Amygdala (tissue), 56 donors: ENCODE measurements at regions not wholly inside any gene's neighbourhood (a gene's known extent, or its start where the extent isn't known, plus 50 kb on each side); places are given as distances from the start of the nearest gene placed in this dataset.
"Not testable (repeated sequence)": the region's sequence is repeated elsewhere in the genome, so short reads cannot be mapped to it uniquely, and the experiment has no call there.

ENCODE experiments used
- DNase-seq, 56 donors: peaks; one replicate each; lab custom pipeline; 2025; lab: John Stamatoyannopoulos, UW

GRCh38 chr11:92462821-92463220 is 238.2 kb downstream of the FAT3 start:
- no peak for DNase-seq

DNA sequence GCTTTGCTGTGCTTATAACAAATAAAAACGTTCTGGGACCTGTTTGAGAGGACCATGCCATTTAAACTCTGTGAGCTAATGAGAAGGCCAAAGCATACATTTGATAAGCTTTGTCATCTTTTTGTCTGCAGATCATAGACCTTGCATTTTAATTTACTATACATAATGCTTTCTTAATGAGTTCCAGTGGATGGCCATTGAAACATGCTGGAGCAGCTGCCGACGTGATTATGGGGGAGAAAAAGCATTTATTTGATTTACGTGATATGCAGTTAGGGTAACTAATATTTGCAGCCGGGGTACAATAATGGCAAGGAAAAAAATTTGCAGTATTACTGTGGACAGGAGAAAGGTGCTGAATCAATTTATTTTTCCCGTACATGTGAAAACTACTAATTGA is 240.2 kb downstream of the FAT3 start:
- DNase-seq: no peak

DNA sequence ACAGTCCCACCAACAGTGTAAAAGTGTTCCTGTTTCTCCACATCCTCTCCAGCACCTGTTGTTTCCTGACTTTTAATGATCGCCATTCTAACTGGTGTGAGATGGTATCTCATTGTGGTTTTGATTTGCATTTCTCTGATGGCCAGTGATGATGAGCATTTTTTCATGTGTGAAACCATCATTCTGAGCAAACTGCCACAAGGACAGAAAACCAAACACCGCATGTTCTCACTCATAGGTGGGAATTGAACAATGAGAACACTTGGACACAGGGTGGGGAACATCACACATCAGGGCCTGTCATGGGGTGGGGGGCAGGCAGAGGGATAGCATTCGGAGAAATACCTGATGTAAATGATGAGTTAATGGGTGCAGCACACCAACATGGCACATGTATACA is 240.8 kb downstream of the FAT3 start:
- not testable (repeated sequence) for DNase-seq

GRCh38 chr11:92473736-92474135 is 249.1 kb downstream of the FAT3 start:
- DNase-seq: no peak

GRCh38 chr11:92475316-92475715 is 250.7 kb downstream of the FAT3 start:
- no peak for DNase-seq

DNA sequence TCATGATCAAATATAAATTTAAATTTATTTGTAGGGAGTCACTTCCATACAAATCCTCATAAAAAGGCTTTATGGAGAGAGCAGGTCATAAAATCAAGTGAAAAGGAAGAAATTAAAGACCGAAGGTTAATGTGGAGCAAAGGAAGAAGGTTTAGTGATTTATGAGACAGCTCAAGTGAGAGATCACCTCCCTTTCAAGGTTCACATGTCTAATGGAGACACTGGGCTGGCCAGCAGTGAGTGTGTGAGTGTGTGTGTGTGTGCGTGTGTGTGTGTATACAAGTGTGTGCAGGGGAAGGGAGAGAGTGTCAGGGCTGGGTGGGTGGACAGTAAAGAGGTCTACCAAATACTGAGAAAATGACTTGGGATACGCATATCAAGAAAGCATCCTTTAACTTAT is 251.2 kb downstream of the FAT3 start:
- DNase-seq: no peak

GRCh38 chr11:92477686-92478085 is 253.1 kb downstream of the FAT3 start:
- DNase-seq: no peak

DNA sequence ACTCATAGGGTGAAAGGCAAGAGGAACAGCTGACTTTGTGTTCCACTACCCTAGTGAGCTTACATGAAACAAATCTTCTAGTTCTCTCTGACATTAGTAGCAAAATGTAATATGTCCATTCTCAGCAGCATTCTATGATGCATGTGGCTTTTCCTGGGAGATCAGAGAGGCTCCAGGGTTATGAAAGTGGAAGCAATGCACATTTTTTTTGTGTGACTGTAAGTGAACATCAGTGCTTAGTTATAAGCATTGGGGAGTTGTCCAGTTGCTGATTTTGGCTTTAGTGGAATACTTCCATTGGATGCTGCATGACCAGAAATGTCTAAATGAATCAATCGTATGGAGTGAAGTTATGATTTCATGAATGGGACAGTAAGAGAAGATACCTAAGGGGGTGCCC is 255.9 kb downstream of the FAT3 start:
- no peak for DNase-seq

GRCh38 chr11:92482492-92483060 is 258.0 kb downstream of the FAT3 start:
- DNase-seq: no peak

GRCh38 chr11:92484570-92484969 is 260.0 kb downstream of the FAT3 start:
- DNase-seq: no peak

GRCh38 chr11:92489826-92490399 is 265.3 kb downstream of the FAT3 start:
- DNase-seq: no peak

GRCh38 chr11:92492372-92492771 is 267.8 kb downstream of the FAT3 start:
- no peak for DNase-seq

GRCh38 chr11:92495107-92495793 is 270.6 kb downstream of the FAT3 start:
- DNase-seq: no peak

DNA sequence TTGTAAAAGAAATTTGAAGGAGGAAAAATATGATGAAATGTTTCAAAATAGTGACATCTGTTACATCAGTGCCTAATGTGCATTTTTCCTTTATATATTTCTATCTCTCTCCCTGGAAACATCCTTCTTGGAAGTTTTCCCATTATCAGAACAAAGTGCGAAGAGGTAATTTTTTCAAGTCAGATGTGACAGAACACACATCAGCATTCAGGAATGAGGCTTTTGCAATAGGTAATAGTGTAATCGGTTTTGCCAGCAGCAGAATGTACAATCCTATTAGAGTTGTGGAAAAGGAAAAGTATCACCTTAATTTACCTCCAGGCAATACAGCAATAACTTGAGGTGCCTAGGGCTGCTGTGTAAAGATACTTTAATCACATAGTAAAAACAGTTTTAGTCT is 275.8 kb downstream of the FAT3 start:
- DNase-seq: no peak

- DNase-seq: no peak
Observed at GRCh38 chr11:92501066-92501739, 276.6 kb downstream of the FAT3 start.

DNA sequence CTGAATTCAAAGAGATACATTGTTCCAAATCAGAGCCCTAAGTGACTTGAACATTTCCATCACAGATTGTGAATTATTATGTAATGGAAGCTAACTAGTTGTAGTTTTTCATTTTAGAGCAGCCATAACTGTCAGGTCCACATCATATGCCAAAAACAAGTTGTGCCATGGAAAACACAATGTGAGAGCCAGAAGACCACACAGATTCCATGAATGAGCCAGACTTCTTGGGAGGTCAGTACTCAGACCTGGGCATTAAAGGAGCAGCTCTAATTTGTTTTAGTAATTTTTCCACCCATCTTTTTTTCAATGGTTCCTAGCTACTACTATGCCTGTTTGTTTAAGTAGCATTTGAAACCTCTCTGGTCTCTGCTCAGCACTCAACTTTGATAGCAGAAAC is 279.4 kb downstream of the FAT3 start:
- DNase-seq: no peak

GRCh38 chr11:92504534-92504933 is 279.9 kb downstream of the FAT3 start:
- no peak for DNase-seq

- no peak for DNase-seq
Observed at GRCh38 chr11:92505689-92506088, 281.1 kb downstream of the FAT3 start.

DNA sequence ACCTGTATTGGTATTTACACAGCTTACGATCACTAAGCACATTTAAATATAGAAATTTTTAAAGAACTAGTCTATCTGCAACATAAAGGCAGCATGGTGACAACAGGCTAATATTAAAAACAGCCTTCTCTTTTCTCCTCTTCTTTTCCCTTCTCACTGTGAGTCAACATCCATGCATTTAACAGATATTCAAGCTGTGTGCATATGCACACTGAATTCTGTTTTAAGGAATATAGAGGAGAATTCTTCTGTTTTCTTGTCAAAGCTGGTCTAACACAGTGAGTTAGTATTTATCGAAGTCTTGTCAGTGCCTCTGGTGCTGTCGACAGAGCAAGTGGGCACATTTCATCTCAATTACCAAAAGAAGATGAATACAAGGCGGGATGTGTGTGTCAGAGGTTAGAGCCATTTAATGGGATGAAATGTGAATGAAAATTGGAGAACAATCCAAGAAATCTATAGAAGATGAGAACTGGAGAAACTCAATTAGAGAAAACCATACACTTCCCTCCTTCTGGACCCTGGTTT is 282.3 kb downstream of the FAT3 start:
- no peak for DNase-seq

- no peak for DNase-seq
Observed at GRCh38 chr11:92510591-92510990, 286.0 kb downstream of the FAT3 start.

DNA sequence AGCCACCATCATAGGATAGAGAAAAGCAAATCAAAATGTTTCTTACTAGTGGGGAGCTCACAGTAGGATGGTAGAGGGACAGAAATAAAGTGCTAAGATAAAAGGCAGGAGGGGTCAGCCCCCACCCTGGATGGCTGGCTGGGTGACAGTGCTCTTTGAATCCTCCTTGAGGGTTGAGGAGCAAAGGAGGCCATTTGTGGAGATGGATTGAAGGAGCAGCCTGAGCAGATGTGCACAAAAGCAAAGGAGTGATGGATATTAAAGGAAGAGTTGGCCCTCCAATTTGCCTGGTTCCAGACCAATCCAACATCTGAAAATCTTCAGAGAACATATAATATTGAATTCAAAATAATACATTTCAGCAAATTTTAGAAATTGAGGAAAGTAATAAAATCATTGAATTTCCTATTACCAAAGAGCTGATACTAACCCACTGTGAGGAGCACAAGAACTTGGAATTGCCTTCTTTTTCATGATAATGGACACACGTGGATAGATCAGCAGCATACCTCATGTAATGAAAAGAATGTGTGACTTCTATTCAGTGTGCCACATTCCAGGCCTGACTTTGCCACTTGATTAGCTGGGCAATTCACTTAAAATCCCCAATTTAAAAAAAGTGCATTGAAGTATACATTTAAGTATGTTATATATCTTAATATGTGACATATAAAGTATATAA is 287.0 kb downstream of the FAT3 start:
- DNase-seq: no peak
